HCT116 (cell line): ENCODE measurements at regions not wholly inside any gene's neighbourhood (a gene's known extent, or its start where the extent isn't known, plus 50 kb on each side); places are given as distances from the start of the nearest gene placed in this dataset.

ENCODE experiments used
- ATAC-seq: fragments of 200-7000 bp; cut with Tn5 transposase; 2 replicates; pipeline ENCODE4 v1.9.1; 2020; ENCODE audit warnings: mild to moderate bottlenecking, moderate library complexity
- BruUV-seq: library from RNA; stranded (reverse); fragments of 400-500 nt; replicated peaks from 2 replicates; lab custom pipeline; 2021; lab: Mats Ljungman, UMichigan
- CTCF ChIA-PET: fragments of 300-600 bp; sonication (Branson Sonifier 250); formaldehyde crosslinking; loops from one replicate; lab custom pipeline; 2021; ENCODE audit warnings: antibody characterized with exemption; lab: Charles Lee
- POLR2A ChIA-PET: fragments of 300-600, 350-600 bp; sonication (Branson Sonifier 250); formaldehyde crosslinking; loops from one replicate; lab custom pipeline; 2021; ENCODE audit warnings: antibody characterized with exemption; lab: Charles Lee
- RAD21 ChIA-PET, 2 experiments: fragments of 300-600 bp; sonication (Branson Sonifier 250); formaldehyde crosslinking; loops; one replicate each; lab custom pipeline; 2023; ENCODE audit warnings: low total read pairs in 2 of 2; ENCODE audit not compliant: uncharacterized antibody in 2 of 2, unreplicated experiment in 2 of 2, low non-redundant PET in 1 of 2; lab: Charles Lee
- DNase-seq: peaks from one replicate; pipeline ENCODE4 v3.0.0-alpha.2; 2010; ENCODE audit warnings: low read depth, low spot score
- H2AFZ ChIP-seq: fragments of 200-600 bp; shearing (Covaris generic), sonication (generic); 2 replicates; pipeline ENCODE4 v1.6.1; 2017; ENCODE audit warnings: low read depth, mixed run types, mixed read lengths, antibody characterized with exemption, low read length; ENCODE audit not compliant: poor library complexity, severe bottlenecking
- H3K27ac ChIP-seq: 2 replicates; pipeline ENCODE4 v1.5.1; 2012; ENCODE audit warnings: low read depth, low read length
- H3K27me3 ChIP-seq: fragments of 200-600 bp; sonication (generic); 2 replicates; pipeline ENCODE4 v1.6.1; 2016; ENCODE audit warnings: mixed run types, low read length, mixed read lengths; ENCODE audit not compliant: insufficient read depth
- H3K36me3 ChIP-seq, 2 experiments: fragments of 200-500 bp in 1 of 2; fragments of 200-600 bp in 1 of 2; sonication (Bioruptor generic) in 1 of 2; sonication (generic) in 1 of 2; 2 replicates each; pipeline versions ENCODE4 v1.5.1 to v1.6.1; 2014 to 2016; ENCODE audit warnings: low read length in 2 of 2, inconsistent platforms in 1 of 2, mixed read lengths in 1 of 2, mixed run types in 1 of 2; ENCODE audit not compliant: insufficient read depth in 2 of 2, control insufficient read depth in 1 of 2
- H3K4me1 ChIP-seq, 2 experiments: fragments of 200-600 bp in 1 of 2; sonication (generic) in 1 of 2; 2 replicates each; pipeline versions ENCODE4 v1.5.1 to v1.6.1; 2012 to 2017; ENCODE audit warnings: low read length in 2 of 2, inconsistent platforms in 1 of 2, mild to moderate bottlenecking in 1 of 2, mixed read lengths in 1 of 2, mixed run types in 1 of 2, moderate library complexity in 1 of 2; ENCODE audit not compliant: insufficient read depth in 2 of 2, control insufficient read depth in 1 of 2
- H3K4me2 ChIP-seq: fragments of 200-600 bp; sonication (generic); 2 replicates; pipeline ENCODE4 v1.6.1; 2017; ENCODE audit warnings: mixed run types, low read length, mixed read lengths
- H3K4me3 ChIP-seq, 2 experiments: fragments of 200-600 bp in 1 of 2; sonication (generic) in 1 of 2; replicated peaks in 1 of 2; 2 replicates each; pipeline ENCODE4 v1.5.1; 2011 to 2016; ENCODE audit warnings: low read length in 2 of 2, control low read depth in 1 of 2, low read depth in 1 of 2, mild to moderate bottlenecking in 1 of 2, mixed read lengths in 1 of 2, mixed run types in 1 of 2
- H3K79me2 ChIP-seq: fragments of 200-600 bp; sonication (generic); 2 replicates; pipeline ENCODE4 v1.6.1; 2017; ENCODE audit warnings: mild to moderate bottlenecking, mixed run types, low read length, moderate library complexity, mixed read lengths; ENCODE audit not compliant: insufficient read depth
- H3K9ac ChIP-seq: fragments of 200-600 bp; sonication (generic); 2 replicates; pipeline ENCODE4 v1.6.1; 2016; ENCODE audit warnings: low read length, mixed read lengths
- H3K9me2 ChIP-seq: fragments of 200-600 bp; sonication (generic), shearing (Covaris generic); 2 replicates; pipeline ENCODE4 v1.6.1; 2017; ENCODE audit warnings: mixed run types, mild to moderate bottlenecking, moderate library complexity; ENCODE audit not compliant: insufficient read depth
- H3K9me3 ChIP-seq, 2 experiments: fragments of 200-500 bp in 1 of 2; fragments of 200-600 bp in 1 of 2; sonication (Bioruptor generic) in 1 of 2; sonication (generic) in 1 of 2; 2 replicates each; pipeline ENCODE4 v1.6.1; 2014 to 2017; ENCODE audit warnings: low read length in 2 of 2, mixed read lengths in 2 of 2, inconsistent platforms in 1 of 2, low read depth in 1 of 2, mild to moderate bottlenecking in 1 of 2, mixed run types in 1 of 2, moderate library complexity in 1 of 2; ENCODE audit not compliant: control insufficient read depth in 1 of 2, insufficient read depth in 1 of 2
- H4K20me1 ChIP-seq: fragments of 200-600 bp; sonication (generic), shearing (Covaris generic); 2 replicates; pipeline ENCODE4 v1.6.1; 2017; ENCODE audit warnings: mixed run types, mild to moderate bottlenecking, moderate library complexity; ENCODE audit not compliant: insufficient read depth
- CBX3 ChIP-seq: IDR thresholded peaks from 2 replicates; pipeline ENCODE4 v1.6.1; 2012; ENCODE audit warnings: low read depth
- CEBPB ChIP-seq: IDR thresholded peaks from 2 replicates; pipeline ENCODE4 v1.6.1; 2012; ENCODE audit warnings: low read depth
- ELF1 ChIP-seq: IDR thresholded peaks from 2 replicates; pipeline ENCODE4 v1.6.1; 2012; ENCODE audit warnings: low read depth, borderline replicate concordance
- POLR2A ChIP-seq: IDR thresholded peaks from 2 replicates; pipeline ENCODE4 v1.7.0; 2011; ENCODE audit warnings: borderline replicate concordance; ENCODE audit not compliant: insufficient read depth, insufficient read length; ENCODE audit errors: extremely low read depth
- POLR2AphosphoS5 ChIP-seq: IDR thresholded peaks from 2 replicates; pipeline ENCODE4 v1.6.1; 2011; ENCODE audit warnings: mild to moderate bottlenecking, low read depth, low read length, moderate library complexity
- SP1 ChIP-seq: IDR thresholded peaks from 2 replicates; pipeline ENCODE4 v1.6.1; 2012; ENCODE audit warnings: low read depth
- YY1 ChIP-seq: IDR thresholded peaks from 2 replicates; pipeline ENCODE4 v1.6.1; 2011; ENCODE audit warnings: low read length, low read depth, moderate library complexity, mild to moderate bottlenecking; ENCODE audit not compliant: insufficient replicate concordance; ENCODE audit errors: extremely low read depth
- ZNF274 ChIP-seq: fragments of 200-500 bp; sonication (Bioruptor generic); IDR thresholded peaks from 2 replicates; pipeline ENCODE4 v1.6.1; 2014; ENCODE audit warnings: mild to moderate bottlenecking, low read depth, low read length, inconsistent platforms
- intact Hi-C: fragments of 100-400 bp; cut with micrococcal nuclease; formaldehyde crosslinking; loops from 2 replicates; pipeline ENCODE4 v1.10.0; 2022
- TF ChIP-seq, protein P1 (sequence below): IDR thresholded peaks from 2 replicates; pipeline ENCODE4 v1.6.1; 2011; ENCODE audit warnings: mild to moderate bottlenecking, low read length, moderate library complexity; ENCODE audit not compliant: insufficient replicate concordance; ENCODE audit errors: extremely low read depth
- TF ChIP-seq, protein P2 (sequence below): IDR thresholded peaks from 2 replicates; pipeline ENCODE4 v1.6.1; 2012

- Histone ChIP-seq H3K36me3 (no peaks in the 10 kb centered on the region), H3K9me2 (no peaks in the 10 kb centered on the region), H3K9ac (no peak overlapping the region), H3K4me3 (no peak overlapping the region), H3K79me2 (no peaks in the 10 kb centered on the region), H3K4me2 (no peak overlapping the region), H3K4me1 (peaks cover 0 to 20% of the 10 kb centered on the region in 2 experiments; a peak in 2 of 4 replicates), H3K27me3 (no peaks in the 10 kb centered on the region), H4K20me1 (no peaks in the 10 kb centered on the region), H3K27ac (no peak overlapping the region), H2AFZ (no peak overlapping the region), H3K9me3 (no peaks in the 10 kb centered on the region)
- intact Hi-C loops, result loop anchor here (5.0 to 10.0 kb wide), 2 partner anchors 229 to 598 kb away; partner anchors contain the start of genes PUM3 and SMARCA2
- RAD21 ChIA-PET, result no interaction called here
- TF ChIP-seq POLR2AphosphoS5, result no peak
- no peak for TF ChIP-seq YY1
- no peak for TF ChIP-seq POLR2A
- DNase-seq, result no peak
- CTCF ChIA-PET, result no interaction called here
- ATAC-seq, result no peak
- BruUV-seq, result no TSS peak
- POLR2A ChIA-PET, result no interaction called here
Measured at GRCh38 chr9:2243666-2244555, 228.8 kb downstream of the SMARCA2 start.

GRCh38 chr9:2247340-2247739 is 232.2 kb downstream of the SMARCA2 start:
- POLR2A ChIA-PET, result no interaction called here
- Histone ChIP-seq H4K20me1 (no peaks in the 10 kb centered on the region), H3K4me1 (peaks cover 0 to 8% of the 10 kb centered on the region in 2 experiments; a peak in 2 of 4 replicates), H3K9me3 (no peaks in the 10 kb centered on the region), H2AFZ (no peak overlapping the region), H3K36me3 (no peaks in the 10 kb centered on the region), H3K79me2 (no peaks in the 10 kb centered on the region), H3K27me3 (no peaks in the 10 kb centered on the region), H3K9ac (no peak overlapping the region), H3K27ac (no peak overlapping the region), H3K4me2 (no peak overlapping the region), H3K4me3 (no peak overlapping the region), H3K9me2 (no peaks in the 10 kb centered on the region)
- BruUV-seq, result no TSS peak
- CTCF ChIA-PET, result no interaction called here
- ATAC-seq (no peak), DNase-seq (no peak)
- intact Hi-C loops, result loop anchor here (10.0 kb wide), 1 partner anchor 233 kb away; the partner anchor contains the start of gene SMARCA2
- TF ChIP-seq POLR2A, result no peak
- no peak for TF ChIP-seq YY1
- no peak for TF ChIP-seq SP1
- TF ChIP-seq, protein P1, sequence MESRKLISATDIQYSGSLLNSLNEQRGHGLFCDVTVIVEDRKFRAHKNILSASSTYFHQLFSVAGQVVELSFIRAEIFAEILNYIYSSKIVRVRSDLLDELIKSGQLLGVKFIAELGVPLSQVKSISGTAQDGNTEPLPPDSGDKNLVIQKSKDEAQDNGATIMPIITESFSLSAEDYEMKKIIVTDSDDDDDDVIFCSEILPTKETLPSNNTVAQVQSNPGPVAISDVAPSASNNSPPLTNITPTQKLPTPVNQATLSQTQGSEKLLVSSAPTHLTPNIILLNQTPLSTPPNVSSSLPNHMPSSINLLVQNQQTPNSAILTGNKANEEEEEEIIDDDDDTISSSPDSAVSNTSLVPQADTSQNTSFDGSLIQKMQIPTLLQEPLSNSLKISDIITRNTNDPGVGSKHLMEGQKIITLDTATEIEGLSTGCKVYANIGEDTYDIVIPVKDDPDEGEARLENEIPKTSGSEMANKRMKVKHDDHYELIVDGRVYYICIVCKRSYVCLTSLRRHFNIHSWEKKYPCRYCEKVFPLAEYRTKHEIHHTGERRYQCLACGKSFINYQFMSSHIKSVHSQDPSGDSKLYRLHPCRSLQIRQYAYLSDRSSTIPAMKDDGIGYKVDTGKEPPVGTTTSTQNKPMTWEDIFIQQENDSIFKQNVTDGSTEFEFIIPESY, result no peak
- TF ChIP-seq ZNF274, result no peak
- no peak for TF ChIP-seq POLR2AphosphoS5
- TF ChIP-seq CEBPB, result no peak
- TF ChIP-seq, protein P2, sequence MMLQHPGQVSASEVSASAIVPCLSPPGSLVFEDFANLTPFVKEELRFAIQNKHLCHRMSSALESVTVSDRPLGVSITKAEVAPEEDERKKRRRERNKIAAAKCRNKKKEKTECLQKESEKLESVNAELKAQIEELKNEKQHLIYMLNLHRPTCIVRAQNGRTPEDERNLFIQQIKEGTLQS, result no peak
- TF ChIP-seq ELF1, result no peak
- no peak for TF ChIP-seq CBX3
- RAD21 ChIA-PET, result no interaction called here
